Neural cell (in vitro differentiated cells): ENCODE measurements at regions not wholly inside any gene's neighbourhood (a gene's known extent, or its start where the extent isn't known, plus 50 kb on each side); places are given as distances from the start of the nearest gene placed in this dataset.

ENCODE experiments used
- H2AFZ ChIP-seq: fragments of 200-600, 300-800 bp; sonication (generic), shearing (Covaris generic); 2 replicates; pipeline ENCODE4 v1.6.0; 2014; ENCODE audit warnings: low read depth, mild to moderate bottlenecking, antibody characterized with exemption, low read length, moderate library complexity
- H3F3A ChIP-seq: fragments of 200-600 bp; shearing (Covaris generic); 2 replicates; pipeline ENCODE4 v1.6.1; 2016; ENCODE audit warnings: mild to moderate bottlenecking, moderate library complexity, mixed read lengths, antibody characterized with exemption, low read length; ENCODE audit not compliant: insufficient read depth, poor library complexity, severe bottlenecking
- H3K27ac ChIP-seq: fragments of 200-600, 300-800 bp; sonication (generic), shearing (Covaris generic); 2 replicates; pipeline ENCODE4 v1.5.1; 2014; ENCODE audit warnings: mild to moderate bottlenecking, low read length, moderate library complexity
- H3K27me3 ChIP-seq: fragments of 300-800, 200-600 bp; sonication (generic), shearing (Covaris generic); 2 replicates; pipeline ENCODE4 v1.6.0; 2014; ENCODE audit warnings: mild to moderate bottlenecking, low read depth, low read length, moderate library complexity; ENCODE audit not compliant: insufficient read depth
- H3K36me3 ChIP-seq: fragments of 300-800, 200-600 bp; sonication (generic), shearing (Covaris generic); 2 replicates; pipeline ENCODE4 v1.5.1; 2014; ENCODE audit warnings: mild to moderate bottlenecking, antibody characterized with exemption, low read length, moderate library complexity; ENCODE audit not compliant: insufficient read depth
- H3K4me2 ChIP-seq: fragments of 300-800, 200-600 bp; sonication (generic), shearing (Covaris generic); 2 replicates; pipeline ENCODE4 v1.6.0; 2014; ENCODE audit warnings: mild to moderate bottlenecking, low read length
- H3K4me3 ChIP-seq: fragments of 300-800, 200-600 bp; sonication (generic), shearing (Covaris generic); 2 replicates; pipeline ENCODE4 v1.5.1; 2014; ENCODE audit warnings: mild to moderate bottlenecking, low read length, moderate library complexity
- H3K79me2 ChIP-seq: fragments of 200-600 bp; shearing (Covaris generic); replicated peaks from 2 replicates; pipeline ENCODE4 v1.6.0; 2014; ENCODE audit warnings: mild to moderate bottlenecking, low read length, moderate library complexity; ENCODE audit not compliant: insufficient read depth
- H3K9ac ChIP-seq: fragments of 300-800, 200-600 bp; sonication (generic), shearing (Covaris generic); 2 replicates; pipeline ENCODE4 v1.6.1; 2016; ENCODE audit warnings: mild to moderate bottlenecking, low read length, mixed read lengths
- H3K9me2 ChIP-seq: fragments of 200-600 bp; shearing (Covaris generic); 2 replicates; pipeline ENCODE4 v1.6.1; 2016; ENCODE audit warnings: mild to moderate bottlenecking, low read length, mixed read lengths; ENCODE audit not compliant: insufficient read depth
- H3K9me3 ChIP-seq: fragments of 200-600, 300-800 bp; sonication (generic), shearing (Covaris generic); 2 replicates; pipeline ENCODE4 v1.6.1; 2016; ENCODE audit warnings: mild to moderate bottlenecking, mixed run types, low read length, moderate library complexity, mixed read lengths
- H4K20me1 ChIP-seq: fragments of 200-600 bp; shearing (Covaris generic); 2 replicates; pipeline ENCODE4 v1.6.1; 2016; ENCODE audit warnings: mild to moderate bottlenecking, mixed run types; ENCODE audit not compliant: insufficient read depth
- CTCF ChIP-seq: fragments of 450-650 bp; IDR thresholded peaks from 2 replicates; pipeline ENCODE4 v1.5.1; 2014; ENCODE audit warnings: antibody characterized with exemption, mild to moderate bottlenecking, moderate library complexity; ENCODE audit not compliant: poor library complexity, severe bottlenecking
- EZH2 ChIP-seq: fragments of 200-600, 300-800 bp; shearing (Covaris generic), sonication (generic); IDR thresholded peaks from 2 replicates; pipeline ENCODE4 v1.6.1; 2014; ENCODE audit warnings: antibody characterized with exemption, low read length, borderline replicate concordance, mild to moderate bottlenecking; ENCODE audit not compliant: insufficient read depth, poor library complexity, severe bottlenecking
- MXI1 ChIP-seq: fragments of 450-650 bp; conservative IDR thresholded peaks from 2 replicates; pipeline ENCODE4 v1.6.1; 2014; ENCODE audit warnings: antibody characterized with exemption, mild to moderate bottlenecking; ENCODE audit not compliant: poor library complexity, severe bottlenecking
- POLR2AphosphoS5 ChIP-seq: IDR thresholded peaks from 2 replicates; pipeline ENCODE4 v1.6.1; 2012
- RAD21 ChIP-seq: fragments of 450-650 bp; conservative IDR thresholded peaks from 2 replicates; pipeline ENCODE4 v1.6.1; 2014; ENCODE audit warnings: antibody characterized with exemption, mild to moderate bottlenecking, moderate library complexity
- REST ChIP-seq: IDR thresholded peaks from 2 replicates; pipeline ENCODE4 v1.6.1; 2012; ENCODE audit warnings: borderline replicate concordance
- SMC3 ChIP-seq: fragments of 450-650 bp; conservative IDR thresholded peaks from 2 replicates; pipeline ENCODE4 v1.6.1; 2014; ENCODE audit warnings: antibody characterized with exemption, mild to moderate bottlenecking, moderate library complexity; ENCODE audit not compliant: poor library complexity
- TAF1 ChIP-seq: IDR thresholded peaks from 2 replicates; pipeline ENCODE4 v1.6.1; 2012; ENCODE audit warnings: low read depth

GRCh38 chr16:51445250-51445649 lies 294.2 kb upstream of the SALL1 start:
- Histone ChIP-seq H3K4me2 (no peak overlapping the region), H4K20me1 (no peaks in the 10 kb centered on the region), H3K9me2 (no peaks in the 10 kb centered on the region), H3F3A (no peaks in the 10 kb centered on the region), H3K79me2 (no peaks in the 10 kb centered on the region), H2AFZ (no peak overlapping the region), H3K36me3 (no peaks in the 10 kb centered on the region), H3K4me3 (no peak overlapping the region), H3K27me3 (no peaks in the 10 kb centered on the region), H3K27ac (no peak overlapping the region), H3K9me3 (no peaks in the 10 kb centered on the region), H3K9ac (no peak overlapping the region)
- TF ChIP-seq TAF1, result no peak

- no peak for TF ChIP-seq TAF1
- TF ChIP-seq POLR2AphosphoS5, result no peak
- no peak for TF ChIP-seq RAD21
- no peak for TF ChIP-seq REST
- TF ChIP-seq CTCF, result no peak
- TF ChIP-seq SMC3, result no peak
- no peak for TF ChIP-seq MXI1
- no peak for TF ChIP-seq EZH2
- H3K9ac ChIP-seq, result no peak overlapping the region
- H3K36me3 ChIP-seq, result no peaks in the 10 kb centered on the region
- no peaks in the 10 kb centered on the region for H3K27me3 ChIP-seq
- H3K9me2 ChIP-seq, result no peaks in the 10 kb centered on the region
- no peaks in the 10 kb centered on the region for H3K9me3 ChIP-seq
- H2AFZ ChIP-seq, result no peak overlapping the region
- H3K4me2 ChIP-seq, result no peak overlapping the region
- no peak overlapping the region for H3K4me3 ChIP-seq
- H3F3A ChIP-seq, result no peaks in the 10 kb centered on the region
- H4K20me1 ChIP-seq, result no peaks in the 10 kb centered on the region
- H3K79me2 ChIP-seq, result no peaks in the 10 kb centered on the region
- no peak overlapping the region for H3K27ac ChIP-seq
Measured at GRCh38 chr16:51443934-51444333, 292.9 kb upstream of the SALL1 start.

- no peak overlapping the region for H3K9ac ChIP-seq
- no peaks in the 10 kb centered on the region for H3K9me2 ChIP-seq
- H3K79me2 ChIP-seq, result no peaks in the 10 kb centered on the region
- H2AFZ ChIP-seq, result no peak overlapping the region
- no peaks in the 10 kb centered on the region for H3F3A ChIP-seq
- H3K4me2 ChIP-seq, result no peak overlapping the region
- no peaks in the 10 kb centered on the region for H3K9me3 ChIP-seq
- no peaks in the 10 kb centered on the region for H4K20me1 ChIP-seq
- no peaks in the 10 kb centered on the region for H3K36me3 ChIP-seq
- H3K27me3 ChIP-seq, result no peaks in the 10 kb centered on the region
- H3K4me3 ChIP-seq, result no peak overlapping the region
- H3K27ac ChIP-seq, result no peak overlapping the region
- TF ChIP-seq MXI1 (no peak), EZH2 (no peak), RAD21 (no peak), CTCF (no peak)
Measured at GRCh38 chr16:51442141-51442870, 291.2 kb upstream of the SALL1 start.
